Liver (tissue), 8 donors: ENCODE measurements at regions not wholly inside any gene's neighbourhood (a gene's known extent, or its start where the extent isn't known, plus 50 kb on each side); places are given as distances from the start of the nearest gene placed in this dataset.

Experiments used
- DNase-seq: peaks from one replicate; pipeline ENCODE4 v3.0.0-alpha.2; 2017; ENCODE audit warnings: low spot score
- H3K27ac ChIP-seq, 2 donors: one replicate each; pipeline ENCODE4 v1.7.0; 2013; ENCODE audit warnings: inconsistent platforms in 2 of 2, low read length in 2 of 2, control low read depth in 1 of 2, low read depth in 1 of 2, mild to moderate bottlenecking in 1 of 2
- H3K27me3 ChIP-seq, 4 donors: one replicate each; pipeline versions ENCODE4 v1.6.1 to v1.7.0; 2013; ENCODE audit warnings: low read length in 3 of 4, inconsistent platforms in 1 of 4, mild to moderate bottlenecking in 1 of 4, moderate library complexity in 1 of 4; ENCODE audit not compliant: control insufficient read depth in 4 of 4, insufficient read depth in 4 of 4
- H3K36me3 ChIP-seq, 4 donors: one replicate each; pipeline versions ENCODE4 v1.6.1 to v1.7.0; 2013; ENCODE audit warnings: low read length in 3 of 4, mild to moderate bottlenecking in 3 of 4, low read depth in 1 of 4, moderate library complexity in 1 of 4; ENCODE audit not compliant: control insufficient read depth in 4 of 4, insufficient read depth in 3 of 4
- H3K4me1 ChIP-seq, 4 donors: one replicate each; pipeline versions ENCODE4 v1.6.1 to v1.7.0; 2013; ENCODE audit warnings: low read length in 3 of 4, mild to moderate bottlenecking in 3 of 4, moderate library complexity in 1 of 4; ENCODE audit not compliant: control insufficient read depth in 4 of 4, insufficient read depth in 4 of 4
- H3K4me3 ChIP-seq, 3 donors: one replicate each; pipeline versions ENCODE4 v1.6.1 to v1.7.0; 2013; ENCODE audit warnings: low read length in 3 of 3, control low read depth in 1 of 3, low read depth in 1 of 3, mild to moderate bottlenecking in 1 of 3
- H3K9ac ChIP-seq, 2 donors: one replicate each; pipeline ENCODE4 v1.7.0; 2013; ENCODE audit warnings: low read length in 2 of 2, mild to moderate bottlenecking in 2 of 2, moderate library complexity in 2 of 2, control low read depth in 1 of 2, low read depth in 1 of 2
- H3K9me3 ChIP-seq, 4 donors: one replicate each; pipeline versions ENCODE4 v1.6.1 to v1.7.0; 2013; ENCODE audit warnings: low read length in 3 of 4; ENCODE audit not compliant: control insufficient read depth in 4 of 4
- ATF3 ChIP-seq: IDR thresholded peaks from 2 replicates; pipeline ENCODE4 v1.6.1; 2016; ENCODE audit warnings: antibody characterized with exemption
- CTCF ChIP-seq: fragments of 150-350 bp; IDR thresholded peaks from 2 replicates; pipeline ENCODE4 v1.5.1; 2017; ENCODE audit warnings: improper control_type of control experiment, low read depth, low read length; ENCODE audit not compliant: missing input control
- EGR1 ChIP-seq, 2 donors: IDR thresholded peaks; 2 replicates each; pipeline ENCODE4 v1.6.1; 2016 to 2018; ENCODE audit warnings: antibody characterized with exemption in 2 of 2, low read depth in 2 of 2
- FOXA1 ChIP-seq: IDR thresholded peaks from 2 replicates; pipeline ENCODE4 v1.6.1; 2016; ENCODE audit warnings: antibody characterized with exemption
- FOXA2 ChIP-seq: IDR thresholded peaks from 2 replicates; pipeline ENCODE4 v1.6.1; 2016; ENCODE audit warnings: antibody characterized with exemption
- GABPA ChIP-seq, 2 donors: IDR thresholded peaks in 1 of 2; conservative IDR thresholded peaks in 1 of 2; 2 replicates each; pipeline ENCODE4 v1.6.1; 2016; ENCODE audit warnings: antibody characterized with exemption in 2 of 2, mild to moderate bottlenecking in 1 of 2, moderate library complexity in 1 of 2
- HNF4A ChIP-seq, 2 donors: conservative IDR thresholded peaks; 2 replicates each; pipeline ENCODE4 v1.6.1; 2016; ENCODE audit warnings: antibody characterized with exemption in 2 of 2, mild to moderate bottlenecking in 2 of 2
- HNF4G ChIP-seq: IDR thresholded peaks from 2 replicates; pipeline ENCODE4 v1.6.1; 2016; ENCODE audit warnings: antibody characterized with exemption
- JUND ChIP-seq, 2 donors: IDR thresholded peaks; 2 replicates each; pipeline ENCODE4 v1.6.1; 2016; ENCODE audit warnings: antibody characterized with exemption in 2 of 2
- MAX ChIP-seq: IDR thresholded peaks from 2 replicates; pipeline ENCODE4 v1.6.1; 2016; ENCODE audit warnings: antibody characterized with exemption
- NR2F2 ChIP-seq: IDR thresholded peaks from 2 replicates; pipeline ENCODE4 v1.6.1; 2016; ENCODE audit warnings: antibody characterized with exemption
- RAD21 ChIP-seq, 2 donors: IDR thresholded peaks; 2 replicates each; pipeline ENCODE4 v1.6.1; 2016; ENCODE audit warnings: antibody characterized with exemption in 2 of 2, mild to moderate bottlenecking in 2 of 2
- REST ChIP-seq: IDR thresholded peaks from 2 replicates; pipeline ENCODE4 v1.6.1; 2016; ENCODE audit warnings: antibody characterized with exemption, mild to moderate bottlenecking
- RXRA ChIP-seq, 2 donors: IDR thresholded peaks; 2 replicates each; pipeline ENCODE4 v1.6.1; 2017 to 2018; ENCODE audit warnings: antibody characterized with exemption in 2 of 2, mild to moderate bottlenecking in 1 of 2
- SP1 ChIP-seq: IDR thresholded peaks from 2 replicates; pipeline ENCODE4 v1.6.1; 2018; ENCODE audit warnings: antibody characterized with exemption, mild to moderate bottlenecking
- TAF1 ChIP-seq: conservative IDR thresholded peaks from 2 replicates; pipeline ENCODE4 v1.6.1; 2016; ENCODE audit warnings: antibody characterized with exemption, mild to moderate bottlenecking
- YY1 ChIP-seq: IDR thresholded peaks from 2 replicates; pipeline ENCODE4 v1.6.1; 2016; ENCODE audit warnings: antibody characterized with exemption, mild to moderate bottlenecking
- WGBS: extraction: QIAGEN DNeasy Blood & Tissue Kit; methylation state at CpG from one replicate; pipeline ENCODE4 v1.1.7; 2013; 5-methylcytosine and 5-hydroxymethylcytosine counted together
- TF ChIP-seq, protein P1 (sequence below): IDR thresholded peaks from 2 replicates; pipeline ENCODE4 v1.6.1; 2016; ENCODE audit warnings: antibody characterized with exemption
- donor health status: healthy.
- donor health status: healthy.
- donor health status: healthy.
- donor health status: healthy.
- donor health status: healthy.

DNA sequence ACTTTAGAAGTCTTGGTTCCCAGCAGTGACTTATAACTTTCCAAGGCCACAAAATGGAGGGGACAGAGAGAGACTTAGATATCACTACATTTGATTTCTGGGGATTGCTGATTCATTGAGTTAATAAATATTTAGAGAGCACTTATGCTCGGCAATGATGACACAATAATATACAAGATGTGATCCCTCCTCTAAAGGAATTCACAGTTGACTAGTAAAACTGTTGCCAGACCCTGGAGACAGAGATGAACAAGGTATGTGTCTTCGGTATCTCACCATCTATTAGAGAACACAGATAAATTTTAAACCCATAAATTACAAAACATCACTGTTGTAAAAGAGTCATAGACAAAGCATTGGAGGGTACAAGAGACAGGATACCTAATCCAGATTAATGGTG, 437.5 kb downstream of the FOXO1 start (continued):
- TF ChIP-seq REST (no peak), HNF4A (conservative IDR thresholded peaks at IDR 0.05) (no peak)
- TF ChIP-seq, protein P1, sequence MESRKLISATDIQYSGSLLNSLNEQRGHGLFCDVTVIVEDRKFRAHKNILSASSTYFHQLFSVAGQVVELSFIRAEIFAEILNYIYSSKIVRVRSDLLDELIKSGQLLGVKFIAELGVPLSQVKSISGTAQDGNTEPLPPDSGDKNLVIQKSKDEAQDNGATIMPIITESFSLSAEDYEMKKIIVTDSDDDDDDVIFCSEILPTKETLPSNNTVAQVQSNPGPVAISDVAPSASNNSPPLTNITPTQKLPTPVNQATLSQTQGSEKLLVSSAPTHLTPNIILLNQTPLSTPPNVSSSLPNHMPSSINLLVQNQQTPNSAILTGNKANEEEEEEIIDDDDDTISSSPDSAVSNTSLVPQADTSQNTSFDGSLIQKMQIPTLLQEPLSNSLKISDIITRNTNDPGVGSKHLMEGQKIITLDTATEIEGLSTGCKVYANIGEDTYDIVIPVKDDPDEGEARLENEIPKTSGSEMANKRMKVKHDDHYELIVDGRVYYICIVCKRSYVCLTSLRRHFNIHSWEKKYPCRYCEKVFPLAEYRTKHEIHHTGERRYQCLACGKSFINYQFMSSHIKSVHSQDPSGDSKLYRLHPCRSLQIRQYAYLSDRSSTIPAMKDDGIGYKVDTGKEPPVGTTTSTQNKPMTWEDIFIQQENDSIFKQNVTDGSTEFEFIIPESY: no peak

DNA sequence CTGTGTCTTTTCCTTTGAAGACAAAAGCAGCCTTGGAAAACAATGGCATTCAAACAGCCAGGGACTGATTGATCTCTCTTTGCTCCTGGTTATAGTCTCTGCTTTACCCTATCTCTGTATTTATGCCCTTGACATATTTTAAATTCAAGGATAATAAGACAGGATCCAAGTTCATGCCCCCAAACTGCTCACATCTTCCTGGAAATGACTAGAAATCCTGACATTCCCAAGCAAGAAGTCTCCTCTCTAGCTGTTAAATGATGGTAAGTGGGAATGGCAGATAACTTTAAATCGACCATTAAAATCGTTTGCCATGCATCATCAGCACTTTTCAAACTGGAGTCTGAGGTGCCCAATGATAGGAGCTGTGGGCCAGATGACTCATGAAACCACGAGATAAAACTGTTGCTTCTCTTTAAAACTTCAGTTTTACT, 435.6 kb downstream of the FOXO1 start:
- no peaks in the 10 kb centered on the region for H3K27me3 ChIP-seq
- H3K4me1 ChIP-seq: no peaks in the 10 kb centered on the region
- 70% methylated on average over 3 of the region's 3 CpGs for WGBS
- no peak overlapping the region for H3K4me3 ChIP-seq
- H3K9ac ChIP-seq: no peak overlapping the region
- no peak for TF ChIP-seq MAX
- TF ChIP-seq, protein P1: no peak
- no peak for TF ChIP-seq JUND (IDR thresholded peaks at IDR 0.05)
- peak in 1 of 2 donors; percentile 41 for TF ChIP-seq RAD21 (IDR thresholded peaks at IDR 0.05)
- TF ChIP-seq ATF3: no peak
- no peak for TF ChIP-seq EGR1 (IDR thresholded peaks at IDR 0.05; ENCODE audit: low read depth in 2 of 2)
- TF ChIP-seq YY1: no peak
- TF ChIP-seq FOXA1: no peak
- no peak for TF ChIP-seq HNF4G
- peak in 1 of 2 donors; percentile 23 for TF ChIP-seq RXRA (IDR thresholded peaks at IDR 0.05)
- no peak for TF ChIP-seq FOXA2
- TF ChIP-seq CTCF: no peak
- TF ChIP-seq HNF4A (conservative IDR thresholded peaks at IDR 0.05): no peak
- no peak for TF ChIP-seq REST
- no peak for TF ChIP-seq TAF1
- TF ChIP-seq SP1: no peak
- TF ChIP-seq GABPA (IDR thresholded peaks at IDR 0.05 in 1 of 2, conservative IDR thresholded peaks at IDR 0.05 in 1 of 2): no peak
- TF ChIP-seq NR2F2: peak; percentile 66
- no peak overlapping the region for H3K27ac ChIP-seq
- DNase-seq: no peak
- no peaks in the 10 kb centered on the region for H3K36me3 ChIP-seq
- no peaks in the 10 kb centered on the region for H3K9me3 ChIP-seq
